ENCODE measurements at regions not wholly inside any gene's neighbourhood (a gene's known extent, or its start where the extent isn't known, plus 50 kb on each side); places are given as distances from the start of the nearest gene placed in this dataset.
"Not testable (repeated sequence)": the region's sequence is repeated elsewhere in the genome, so short reads cannot be mapped to it uniquely, and the experiment has no call there.

GRCh38 chr16:15224651-15225050 is 130.6 kb upstream of the RRN3 start:
- not testable (repeated sequence) for H3K9me3 Mint-ChIP-seq; H3K36me3 Mint-ChIP-seq (ENCODE audit: insufficient read depth in 2 of 2)

GRCh38 chr16:15223398-15223797 is 129.3 kb upstream of the RRN3 start:
- H3K27ac Mint-ChIP-seq; H3K36me3 Mint-ChIP-seq (ENCODE audit: insufficient read depth in 2 of 2); H3K27me3 Mint-ChIP-seq (ENCODE audit: low read depth); H3K9me3 Mint-ChIP-seq; ATAC-seq (replicated peaks in 1 of 2); H3K4me1 Mint-ChIP-seq (ENCODE audit: low read depth); DNase-seq; H3K4me3 Mint-ChIP-seq: not testable (repeated sequence)

More at GRCh38 chr16:15224651-15225050, 130.6 kb upstream of the RRN3 start:
- not testable (repeated sequence) for DNase-seq; ATAC-seq (replicated peaks in 1 of 2); H3K27me3 Mint-ChIP-seq (ENCODE audit: low read depth); H3K4me1 Mint-ChIP-seq (ENCODE audit: low read depth); H3K4me3 Mint-ChIP-seq; H3K27ac Mint-ChIP-seq

GRCh38 chr16:15219679-15220615 is 125.9 kb upstream of the RRN3 start:
- H3K9me3 Mint-ChIP-seq; H3K36me3 Mint-ChIP-seq (ENCODE audit: insufficient read depth in 2 of 2); H3K4me3 Mint-ChIP-seq; H3K4me1 Mint-ChIP-seq (ENCODE audit: low read depth); H3K27ac Mint-ChIP-seq; H3K27me3 Mint-ChIP-seq (ENCODE audit: low read depth): not testable (repeated sequence)
- peak in 1 of 2 donors; percentile 3 for DNase-seq
- peak; percentile 69 to 71 for ATAC-seq (replicated peaks in 1 of 2)

GRCh38 chr16:15218856-15219500 is 124.9 kb upstream of the RRN3 start:
- H3K27ac Mint-ChIP-seq; H3K27me3 Mint-ChIP-seq (ENCODE audit: low read depth); DNase-seq; H3K4me1 Mint-ChIP-seq (ENCODE audit: low read depth); H3K4me3 Mint-ChIP-seq; H3K36me3 Mint-ChIP-seq (ENCODE audit: insufficient read depth in 2 of 2); ATAC-seq (replicated peaks in 1 of 2); H3K9me3 Mint-ChIP-seq: not testable (repeated sequence)

- ATAC-seq (replicated peaks in 1 of 2), result not testable (repeated sequence)
Observed at GRCh38 chr16:15207202-15207981, 113.3 kb upstream of the RRN3 start.

GRCh38 chr16:15206439-15206838 is 112.4 kb upstream of the RRN3 start:
- not testable (repeated sequence) for H3K4me1 Mint-ChIP-seq (ENCODE audit: low read depth); H3K27me3 Mint-ChIP-seq (ENCODE audit: low read depth); DNase-seq; H3K36me3 Mint-ChIP-seq (ENCODE audit: insufficient read depth in 2 of 2); H3K4me3 Mint-ChIP-seq; ATAC-seq (replicated peaks in 1 of 2); H3K27ac Mint-ChIP-seq; H3K9me3 Mint-ChIP-seq

More at GRCh38 chr16:15207202-15207981, 113.3 kb upstream of the RRN3 start:
- not testable (repeated sequence) for DNase-seq; H3K4me3 Mint-ChIP-seq; H3K9me3 Mint-ChIP-seq; H3K27me3 Mint-ChIP-seq (ENCODE audit: low read depth); H3K4me1 Mint-ChIP-seq (ENCODE audit: low read depth); H3K36me3 Mint-ChIP-seq (ENCODE audit: insufficient read depth in 2 of 2); H3K27ac Mint-ChIP-seq

- not testable (repeated sequence) for H3K4me3 Mint-ChIP-seq; H3K4me1 Mint-ChIP-seq (ENCODE audit: low read depth); DNase-seq; H3K27me3 Mint-ChIP-seq (ENCODE audit: low read depth); ATAC-seq (replicated peaks in 1 of 2); H3K36me3 Mint-ChIP-seq (ENCODE audit: insufficient read depth in 2 of 2); H3K9me3 Mint-ChIP-seq; H3K27ac Mint-ChIP-seq
Observed at GRCh38 chr16:15205939-15206338, 111.9 kb upstream of the RRN3 start.

GRCh38 chr16:15204571-15204970 is 110.5 kb upstream of the RRN3 start:
- H3K27me3 Mint-ChIP-seq (ENCODE audit: low read depth); ATAC-seq (replicated peaks in 1 of 2); DNase-seq; H3K9me3 Mint-ChIP-seq; H3K4me3 Mint-ChIP-seq; H3K4me1 Mint-ChIP-seq (ENCODE audit: low read depth); H3K36me3 Mint-ChIP-seq (ENCODE audit: insufficient read depth in 2 of 2); H3K27ac Mint-ChIP-seq: not testable (repeated sequence)

GRCh38 chr16:15192813-15193212 is 98.7 kb upstream of the RRN3 start:
- not testable (repeated sequence) for H3K36me3 Mint-ChIP-seq (ENCODE audit: insufficient read depth in 2 of 2); H3K27ac Mint-ChIP-seq; ATAC-seq (replicated peaks in 1 of 2); H3K9me3 Mint-ChIP-seq; H3K4me3 Mint-ChIP-seq; H3K27me3 Mint-ChIP-seq (ENCODE audit: low read depth); DNase-seq; H3K4me1 Mint-ChIP-seq (ENCODE audit: low read depth)

GRCh38 chr16:15192197-15192596 is 98.1 kb upstream of the RRN3 start:
- H3K27me3 Mint-ChIP-seq (ENCODE audit: low read depth); H3K4me3 Mint-ChIP-seq: not testable (repeated sequence)

GRCh38 chr16:15189478-15189877 is 95.4 kb upstream of the RRN3 start:
- not testable (repeated sequence) for H3K4me3 Mint-ChIP-seq; DNase-seq; H3K27ac Mint-ChIP-seq; ATAC-seq (replicated peaks in 1 of 2); H3K36me3 Mint-ChIP-seq (ENCODE audit: insufficient read depth in 2 of 2); H3K27me3 Mint-ChIP-seq (ENCODE audit: low read depth); H3K4me1 Mint-ChIP-seq (ENCODE audit: low read depth); H3K9me3 Mint-ChIP-seq

More at GRCh38 chr16:15192197-15192596, 98.1 kb upstream of the RRN3 start:
- not testable (repeated sequence) for H3K27ac Mint-ChIP-seq; ATAC-seq (replicated peaks in 1 of 2); DNase-seq; H3K36me3 Mint-ChIP-seq (ENCODE audit: insufficient read depth in 2 of 2); H3K4me1 Mint-ChIP-seq (ENCODE audit: low read depth); H3K9me3 Mint-ChIP-seq

All from activated T-cell treated with anti-CD3 and anti-CD28 coated beads, Interleukin-2, amount 50 U/mL, for 72 hours (primary cell).